ENCODE measurements at regions not wholly inside any gene's neighbourhood (a gene's known extent, or its start where the extent isn't known, plus 50 kb on each side); places are given as distances from the start of the nearest gene placed in this dataset.
"Not testable (repeated sequence)": the region's sequence is repeated elsewhere in the genome, so short reads cannot be mapped to it uniquely, and the experiment has no call there.

DNA sequence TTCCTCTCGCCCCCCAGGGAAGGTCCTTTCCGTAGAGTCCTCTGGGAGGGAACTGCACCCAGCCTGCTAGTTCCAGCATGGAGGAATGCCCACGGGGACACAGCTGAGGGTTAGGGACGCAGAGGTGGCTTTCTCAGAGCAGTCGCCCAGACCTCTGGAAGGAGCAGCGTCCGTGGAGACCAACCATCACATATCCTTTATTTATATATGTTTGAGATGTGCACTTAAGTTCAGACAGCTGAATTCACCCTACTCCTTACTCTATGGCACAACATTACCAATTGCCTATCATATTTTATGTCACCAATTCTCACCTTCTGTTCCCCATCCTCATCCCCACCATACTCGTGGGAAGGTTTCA, 305.6 kb upstream of the DIO3 start:
- no peak overlapping the region for H3K27ac ChIP-seq
- no peak overlapping the region for H3K4me3 ChIP-seq
- H3K9me3 ChIP-seq (ENCODE audit: low read depth, low read length) = no peaks in the 10 kb centered on the region
- H3K36me3 ChIP-seq (ENCODE audit: insufficient read depth, low read length) = no peaks in the 10 kb centered on the region
- DNase-seq (ENCODE audit: low read depth, low spot score) = no peak
- H3K9ac ChIP-seq (ENCODE audit: insufficient read length) = no peak overlapping the region
- TF ChIP-seq POLR2AphosphoS5 (IDR thresholded peaks at IDR 0.05; ENCODE audit: borderline replicate concordance, low read depth, low read length) (no peak), EZH2 (IDR thresholded peaks at IDR 0.05) (no peak), FOXP2 (optimal IDR thresholded peaks at IDR 0.05; ENCODE audit: control extremely low read depth, extremely low read length, insufficient read depth) (no peak)

DNA sequence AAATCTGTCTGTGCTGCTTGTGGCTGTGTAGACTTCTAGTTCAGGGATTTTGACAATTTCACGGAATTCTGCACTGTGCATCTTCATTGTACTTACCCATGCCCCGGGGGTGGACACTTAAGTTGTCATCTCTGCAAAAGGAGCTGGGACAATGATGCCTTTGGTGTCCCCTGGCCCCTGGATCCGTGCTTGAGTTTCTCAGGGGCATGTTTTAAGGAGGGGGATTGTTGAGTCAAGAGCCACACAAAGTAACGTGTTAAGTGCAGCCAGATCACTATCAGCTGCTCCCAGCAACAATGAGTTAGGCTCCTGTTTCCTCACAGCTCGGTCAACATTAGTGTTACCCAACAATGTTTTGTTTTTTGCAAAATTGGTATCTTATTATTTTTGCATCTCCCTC, 305.0 kb upstream of the DIO3 start:
- Histone ChIP-seq H3K27ac (no peak overlapping the region), H3K4me3 (no peak overlapping the region), H3K36me3 (ENCODE audit: insufficient read depth, low read length) (no peaks in the 10 kb centered on the region), H3K9ac (ENCODE audit: insufficient read length) (no peak overlapping the region), H3K9me3 (ENCODE audit: low read depth, low read length) (no peaks in the 10 kb centered on the region)
- no peak for DNase-seq (ENCODE audit: low read depth, low spot score)
- no peak for TF ChIP-seq FOXP2 (optimal IDR thresholded peaks at IDR 0.05; ENCODE audit: control extremely low read depth, extremely low read length, insufficient read depth)
- no peak for TF ChIP-seq POLR2AphosphoS5 (IDR thresholded peaks at IDR 0.05; ENCODE audit: borderline replicate concordance, low read depth, low read length)
- TF ChIP-seq EZH2 (IDR thresholded peaks at IDR 0.05) = no peak

DNA sequence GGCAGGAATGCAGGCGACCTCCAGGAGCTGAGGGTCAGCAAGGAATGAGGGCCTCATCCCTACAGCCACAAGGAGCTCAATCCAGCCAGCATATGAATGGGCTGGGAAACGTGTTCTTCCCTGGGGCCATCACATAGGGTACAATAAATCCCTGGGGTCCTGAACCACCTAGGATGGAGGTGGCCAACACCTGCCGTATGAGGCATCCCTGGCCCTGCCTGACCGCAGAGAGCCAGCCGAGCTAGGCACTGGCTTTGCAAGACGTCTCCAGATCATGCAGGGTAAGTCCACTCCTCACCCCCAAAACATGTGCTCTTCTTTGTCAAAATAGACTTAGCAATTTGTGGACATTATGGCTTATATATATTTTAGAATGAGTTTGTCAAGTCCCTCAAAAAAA, 303.7 kb upstream of the DIO3 start:
- Histone ChIP-seq H3K36me3 (ENCODE audit: insufficient read depth, low read length) (no peaks in the 10 kb centered on the region), H3K27ac (no peak overlapping the region), H3K9ac (ENCODE audit: insufficient read length) (no peak overlapping the region), H3K4me3 (no peak overlapping the region), H3K9me3 (ENCODE audit: low read depth, low read length) (no peaks in the 10 kb centered on the region)
- TF ChIP-seq EZH2 (IDR thresholded peaks at IDR 0.05) (no peak), FOXP2 (optimal IDR thresholded peaks at IDR 0.05; ENCODE audit: control extremely low read depth, extremely low read length, insufficient read depth) (no peak), POLR2AphosphoS5 (IDR thresholded peaks at IDR 0.05; ENCODE audit: borderline replicate concordance, low read depth, low read length) (no peak)
- DNase-seq (ENCODE audit: low read depth, low spot score) = no peak

DNA sequence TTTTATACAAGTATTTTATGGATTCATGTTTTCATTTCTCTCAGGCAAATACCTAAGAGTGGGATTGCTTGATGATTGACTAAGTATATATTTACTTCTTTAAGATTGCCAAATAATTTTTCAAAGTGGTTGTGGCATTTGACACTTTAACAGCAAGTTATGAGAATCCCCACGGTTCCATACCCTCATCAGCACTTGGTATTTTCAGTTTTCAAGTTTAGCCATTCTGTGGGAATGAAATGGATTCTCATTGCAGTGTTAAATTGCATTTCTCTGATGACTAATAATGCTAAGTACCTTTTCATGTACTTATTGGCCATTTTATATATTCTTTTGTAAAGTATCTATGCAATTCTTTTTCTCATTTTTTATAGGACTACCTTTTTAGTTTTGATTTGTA, 301.5 kb upstream of the DIO3 start:
- Histone ChIP-seq H3K27ac (no peak overlapping the region), H3K9me3 (ENCODE audit: low read depth, low read length) (no peaks in the 10 kb centered on the region), H3K36me3 (ENCODE audit: insufficient read depth, low read length) (no peaks in the 10 kb centered on the region), H3K9ac (ENCODE audit: insufficient read length) (no peak overlapping the region), H3K4me3 (no peak overlapping the region)
- DNase-seq (ENCODE audit: low read depth, low spot score) = no peak
- TF ChIP-seq POLR2AphosphoS5 (IDR thresholded peaks at IDR 0.05; ENCODE audit: borderline replicate concordance, low read depth, low read length) (no peak), EZH2 (IDR thresholded peaks at IDR 0.05) (no peak), FOXP2 (optimal IDR thresholded peaks at IDR 0.05; ENCODE audit: control extremely low read depth, extremely low read length, insufficient read depth) (no peak)

DNA sequence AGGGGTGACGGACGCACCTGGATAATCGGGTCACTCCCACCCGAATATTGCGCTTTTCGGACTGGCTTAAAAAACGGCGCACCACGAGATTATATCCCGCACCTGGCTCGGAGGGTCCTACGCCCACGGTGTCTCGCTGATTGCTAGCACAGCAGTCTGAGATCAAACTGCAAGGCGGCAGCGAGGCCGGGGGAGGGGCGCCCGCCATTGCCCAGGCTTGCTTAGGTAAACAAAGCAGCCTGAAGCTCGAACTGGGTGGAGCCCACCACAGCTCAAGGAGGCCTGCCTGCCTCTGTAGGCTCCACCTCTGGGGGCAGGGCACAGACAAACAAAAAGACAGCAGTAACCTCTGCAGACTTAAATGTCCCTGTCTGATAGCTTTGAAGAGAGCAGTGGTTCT, 294.9 kb upstream of the DIO3 start:
- not testable (repeated sequence) for H3K36me3 ChIP-seq (ENCODE audit: insufficient read depth, low read length); H3K27ac ChIP-seq; H3K4me3 ChIP-seq; DNase-seq (ENCODE audit: low read depth, low spot score); H3K9me3 ChIP-seq (ENCODE audit: low read depth, low read length); H3K9ac ChIP-seq (ENCODE audit: insufficient read length)

DNA sequence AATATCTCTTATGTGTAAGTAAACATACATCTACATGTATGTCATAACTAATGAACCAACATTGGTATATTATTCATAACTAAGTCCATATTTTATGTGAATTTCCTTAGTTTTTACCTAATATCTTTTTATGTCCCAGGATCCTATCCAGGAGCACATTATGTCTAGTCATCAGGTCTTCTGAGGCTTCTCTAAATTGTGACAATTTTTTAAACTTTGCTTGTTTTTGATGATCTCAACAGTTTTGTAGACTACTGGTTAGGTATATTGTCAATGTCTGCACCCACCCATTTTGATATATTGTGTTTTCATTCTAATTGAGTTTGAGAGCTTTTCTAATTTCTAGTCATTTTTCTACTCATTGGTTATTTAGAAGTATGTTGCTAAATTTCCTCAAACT, 288.2 kb upstream of the DIO3 start:
- no peak for TF ChIP-seq POLR2AphosphoS5 (IDR thresholded peaks at IDR 0.05; ENCODE audit: borderline replicate concordance, low read depth, low read length)
- DNase-seq (ENCODE audit: low read depth, low spot score) = no peak

DNA sequence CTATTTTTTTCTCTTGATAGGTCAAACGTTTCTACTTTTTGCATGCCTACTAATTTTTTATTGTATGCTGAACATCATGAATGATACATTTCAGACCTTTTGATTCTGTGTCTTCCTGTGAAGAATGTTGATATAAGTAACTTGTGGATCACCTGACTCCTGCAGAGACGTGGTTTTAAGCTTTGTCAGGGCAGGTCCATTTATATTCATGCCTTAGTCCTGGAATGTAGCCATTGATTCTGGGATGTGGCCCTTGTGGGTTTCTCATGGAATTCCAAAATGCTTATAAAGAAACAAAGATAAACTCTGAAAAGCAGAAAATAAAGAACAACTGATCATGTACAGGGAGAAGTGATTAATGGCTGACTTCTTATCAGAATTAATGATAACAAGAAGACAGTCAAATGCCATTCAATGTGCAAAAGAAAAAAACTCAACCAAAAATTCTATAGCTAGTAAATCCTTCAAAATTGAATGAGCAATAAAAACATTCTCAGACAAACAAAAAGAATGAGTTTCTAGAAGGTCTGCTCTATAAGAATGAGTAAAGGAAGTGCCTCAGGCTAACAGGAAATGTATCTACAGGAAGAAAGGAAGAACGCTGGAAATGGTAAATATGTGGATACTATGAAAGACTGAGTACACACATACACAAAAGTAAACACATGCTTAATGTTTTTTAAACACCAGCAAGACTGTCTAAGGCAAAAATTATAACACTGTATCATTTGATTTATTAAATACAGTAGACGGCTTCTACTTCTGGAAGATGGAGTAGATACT, 284.8 kb upstream of the DIO3 start:
- DNase-seq (ENCODE audit: low read depth, low spot score) = peak; percentile 86
- H3K36me3 ChIP-seq (ENCODE audit: insufficient read depth, low read length) = no peaks in the 10 kb centered on the region
- no peaks in the 10 kb centered on the region for H3K9me3 ChIP-seq (ENCODE audit: low read depth, low read length)
- no peak overlapping the region for H3K27ac ChIP-seq
- peak; percentile 21; the same call in 1 of the 2 replicates for TF ChIP-seq POLR2AphosphoS5 (IDR thresholded peaks at IDR 0.05; ENCODE audit: borderline replicate concordance, low read depth, low read length)
- peak; percentile 99 for TF ChIP-seq FOXP2 (optimal IDR thresholded peaks at IDR 0.05; ENCODE audit: control extremely low read depth, extremely low read length, insufficient read depth)
- no peak for TF ChIP-seq EZH2 (IDR thresholded peaks at IDR 0.05)
- H3K9ac ChIP-seq (ENCODE audit: insufficient read length) = no peak overlapping the region
- H3K4me3 ChIP-seq = no peak overlapping the region

More for the DNA sequence above, 288.2 kb upstream of the DIO3 start:
- Histone ChIP-seq H3K36me3 (ENCODE audit: insufficient read depth, low read length) (no peaks in the 10 kb centered on the region), H3K4me3 (no peak overlapping the region), H3K27ac (no peak overlapping the region), H3K9ac (ENCODE audit: insufficient read length) (no peak overlapping the region), H3K9me3 (ENCODE audit: low read depth, low read length) (no peaks in the 10 kb centered on the region)

DNA sequence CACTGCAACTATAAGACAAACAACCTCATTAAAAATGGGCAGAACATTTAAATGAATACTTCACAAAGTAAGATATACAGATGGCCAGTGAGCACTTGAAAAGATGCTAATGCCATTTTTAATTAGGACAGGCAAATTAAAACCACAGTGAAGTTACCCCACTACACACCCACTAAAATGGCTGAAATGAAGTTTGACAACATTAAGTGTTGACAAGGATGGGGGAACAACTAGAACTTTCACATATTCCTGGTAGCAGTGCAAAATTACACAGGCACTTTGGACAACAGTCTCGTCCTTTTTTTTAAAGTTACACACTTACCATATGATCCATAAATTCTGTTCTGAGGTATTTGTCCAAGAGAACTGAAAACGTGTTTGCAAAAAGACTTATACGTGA, 278.9 kb upstream of the DIO3 start:
- TF ChIP-seq EZH2 (IDR thresholded peaks at IDR 0.05) = no peak
- Histone ChIP-seq H3K9me3 (ENCODE audit: low read depth, low read length) (no peaks in the 10 kb centered on the region), H3K27ac (no peak overlapping the region), H3K9ac (ENCODE audit: insufficient read length) (no peak overlapping the region), H3K36me3 (ENCODE audit: insufficient read depth, low read length) (no peaks in the 10 kb centered on the region), H3K4me3 (no peak overlapping the region)
- DNase-seq (ENCODE audit: low read depth, low spot score) = no peak

DNA sequence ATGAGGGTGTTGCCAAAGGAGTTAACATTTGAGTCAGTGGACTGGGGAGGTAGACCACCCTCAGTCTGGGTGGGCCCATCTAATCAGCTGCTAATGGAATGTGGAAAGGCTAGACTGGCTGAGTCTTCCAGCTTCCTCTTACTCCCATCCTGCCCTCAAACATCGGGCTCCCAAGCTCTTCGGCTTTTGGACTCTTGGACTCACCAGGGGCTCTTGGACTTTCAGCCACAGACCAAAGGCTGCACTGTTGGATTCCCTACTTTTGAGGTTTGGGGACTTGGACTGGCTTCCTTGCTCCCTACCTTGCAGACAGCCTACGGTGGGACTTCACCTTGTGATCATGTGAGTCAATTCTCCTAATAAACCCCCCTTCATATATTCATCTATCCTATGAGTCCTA, 276.6 kb upstream of the DIO3 start:
- Histone ChIP-seq H3K9me3 (ENCODE audit: low read depth, low read length) (no peaks in the 10 kb centered on the region), H3K9ac (ENCODE audit: insufficient read length) (no peak overlapping the region), H3K36me3 (ENCODE audit: insufficient read depth, low read length) (no peaks in the 10 kb centered on the region), H3K27ac (no peak overlapping the region), H3K4me3 (no peak overlapping the region)
- DNase-seq (ENCODE audit: low read depth, low spot score) = no peak
- TF ChIP-seq FOXP2 (optimal IDR thresholded peaks at IDR 0.05; ENCODE audit: control extremely low read depth, extremely low read length, insufficient read depth) (no peak), EZH2 (IDR thresholded peaks at IDR 0.05) (no peak), POLR2AphosphoS5 (IDR thresholded peaks at IDR 0.05; ENCODE audit: borderline replicate concordance, low read depth, low read length) (no peak)

All from SK-N-MC (cell line).